ENCODE measurements at regions not wholly inside any gene's neighbourhood (a gene's known extent, or its start where the extent isn't known, plus 50 kb on each side); places are given as distances from the start of the nearest gene placed in this dataset.

DNA sequence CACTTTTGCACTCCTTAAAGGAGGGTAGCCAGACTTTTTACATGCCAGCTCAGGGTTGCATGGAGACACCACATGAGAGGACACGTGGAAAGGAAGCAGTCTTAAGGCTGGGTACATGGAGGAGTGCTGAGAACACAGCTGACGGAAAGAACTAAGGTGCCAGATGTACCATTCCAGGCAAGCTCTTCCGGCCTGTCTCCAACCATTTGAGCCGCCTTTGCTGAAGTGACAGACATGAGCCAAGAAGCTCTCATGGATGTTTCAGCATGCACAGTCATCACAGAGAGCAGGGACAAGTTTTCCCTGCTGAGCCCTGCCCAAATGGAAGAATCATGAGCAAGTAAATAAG, 83.4 kb upstream of the BMP2K start:
- Histone ChIP-seq H3K9ac (replicated peaks; ENCODE audit: extremely low read depth, insufficient read depth, low read length) (no peak overlapping the region), H3K27me3 (ENCODE audit: control insufficient read depth in 2 of 2, insufficient read depth in 2 of 2, low read length in 2 of 2) (no peaks in the 10 kb centered on the region), H3K79me2 (ENCODE audit: control insufficient read depth, insufficient read depth, low read length) (no peaks in the 10 kb centered on the region), H3K36me3 (ENCODE audit: control insufficient read depth in 2 of 2, extremely low read depth in 1 of 2, insufficient read depth in 2 of 2, low read length in 2 of 2) (no peaks in the 10 kb centered on the region), H3K27ac (ENCODE audit: insufficient read depth, low read depth, low read length) (no peak overlapping the region), H3K4me3 (replicated peaks in 1 of 3; ENCODE audit: insufficient read depth in 1 of 3, low read depth in 1 of 3, low read length in 3 of 3) (no peak overlapping the region), H2AFZ (ENCODE audit: low read depth, low read length) (no peak overlapping the region), H3K4me2 (ENCODE audit: insufficient read depth, low read length) (no peak overlapping the region), H3K9me3 (replicated peaks; ENCODE audit: control insufficient read depth, insufficient read depth, low read length) (no peaks in the 10 kb centered on the region), H3K9me1 (replicated peaks; ENCODE audit: control insufficient read depth, extremely low read depth, insufficient read depth, low read length) (no peaks in the 10 kb centered on the region), H4K20me1 (replicated peaks; ENCODE audit: control insufficient read depth, extremely low read depth, insufficient read depth, low read length) (no peaks in the 10 kb centered on the region), H3K4me1 (ENCODE audit: control insufficient read depth, extremely low read depth, insufficient read depth, low read length) (no peaks in the 10 kb centered on the region)
- CTCF ChIA-PET: interaction anchor here (0.8 kb wide), 1 partner anchor 48 kb away, joined by 3 read pairs; no protein-coding TSS in a partner anchor
- dilution Hi-C loops (cut with MboI; ENCODE audit: extremely low pct_ligation_motif_present, low sequenced_read_pairs) (no loop called here), intact Hi-C loops (cut with micrococcal nuclease) (no loop called here)
- no TSS peak for BruUV-seq (replicated peaks)
- POLR2A ChIA-PET: no interaction called here
- no peak for FAIRE-seq
- DNase-seq (ENCODE audit: low read depth, low spot score): no peak
- no peak for TF ChIP-seq POLR2A (IDR thresholded peaks at IDR 0.05; ENCODE audit: low read depth, low read length)
- TF ChIP-seq GATA2 (IDR thresholded peaks at IDR 0.05; ENCODE audit: insufficient read depth, insufficient read length, low read depth, low read length): no peak
- TF ChIP-seq EZH2 (IDR thresholded peaks at IDR 0.05; ENCODE audit: borderline replicate concordance, low read depth, low read length, severe bottlenecking): no peak
- TF ChIP-seq, protein P1, sequence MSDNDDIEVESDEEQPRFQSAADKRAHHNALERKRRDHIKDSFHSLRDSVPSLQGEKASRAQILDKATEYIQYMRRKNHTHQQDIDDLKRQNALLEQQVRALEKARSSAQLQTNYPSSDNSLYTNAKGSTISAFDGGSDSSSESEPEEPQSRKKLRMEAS (IDR thresholded peaks at IDR 0.05; ENCODE audit: insufficient read depth, insufficient read length): no peak
- TF ChIP-seq JUN (IDR thresholded peaks at IDR 0.05; ENCODE audit: borderline replicate concordance, insufficient read depth, insufficient read length, low read depth): no peak
- TF ChIP-seq POLR2AphosphoS5 (IDR thresholded peaks at IDR 0.05; ENCODE audit: insufficient read depth, low read depth, low read length): no peak
- TF ChIP-seq, protein P2, sequence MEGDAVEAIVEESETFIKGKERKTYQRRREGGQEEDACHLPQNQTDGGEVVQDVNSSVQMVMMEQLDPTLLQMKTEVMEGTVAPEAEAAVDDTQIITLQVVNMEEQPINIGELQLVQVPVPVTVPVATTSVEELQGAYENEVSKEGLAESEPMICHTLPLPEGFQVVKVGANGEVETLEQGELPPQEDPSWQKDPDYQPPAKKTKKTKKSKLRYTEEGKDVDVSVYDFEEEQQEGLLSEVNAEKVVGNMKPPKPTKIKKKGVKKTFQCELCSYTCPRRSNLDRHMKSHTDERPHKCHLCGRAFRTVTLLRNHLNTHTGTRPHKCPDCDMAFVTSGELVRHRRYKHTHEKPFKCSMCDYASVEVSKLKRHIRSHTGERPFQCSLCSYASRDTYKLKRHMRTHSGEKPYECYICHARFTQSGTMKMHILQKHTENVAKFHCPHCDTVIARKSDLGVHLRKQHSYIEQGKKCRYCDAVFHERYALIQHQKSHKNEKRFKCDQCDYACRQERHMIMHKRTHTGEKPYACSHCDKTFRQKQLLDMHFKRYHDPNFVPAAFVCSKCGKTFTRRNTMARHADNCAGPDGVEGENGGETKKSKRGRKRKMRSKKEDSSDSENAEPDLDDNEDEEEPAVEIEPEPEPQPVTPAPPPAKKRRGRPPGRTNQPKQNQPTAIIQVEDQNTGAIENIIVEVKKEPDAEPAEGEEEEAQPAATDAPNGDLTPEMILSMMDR (IDR thresholded peaks at IDR 0.05; ENCODE audit: extremely low read depth in 1 of 2, insufficient read depth in 1 of 2, low read depth in 1 of 2, low read length in 2 of 2): no peak
- no peak for TF ChIP-seq MYC (IDR thresholded peaks at IDR 0.05; ENCODE audit: low read depth, low read length)
- TF ChIP-seq FOS (IDR thresholded peaks at IDR 0.05; ENCODE audit: borderline replicate concordance, insufficient read depth, low read length): no peak

Data from endothelial cell of umbilical vein (primary cell).